Ovary (tissue), 1 donor: ENCODE measurements at regions not wholly inside any gene's neighbourhood (a gene's known extent, or its start where the extent isn't known, plus 50 kb on each side); places are given as distances from the start of the nearest gene placed in this dataset.

Source experiments
- EP300 ChIP-seq: sonication (generic); formaldehyde crosslinking; IDR thresholded peaks from one replicate; pipeline ENCODE4 v1.6.1; 2017; ENCODE audit warnings: antibody characterized with exemption
- POLR2A ChIP-seq: fragments of 450-650 bp; IDR thresholded peaks from one replicate; pipeline ENCODE4 v1.6.1; 2017; ENCODE audit warnings: antibody characterized with exemption, mild to moderate bottlenecking, moderate library complexity

DNA sequence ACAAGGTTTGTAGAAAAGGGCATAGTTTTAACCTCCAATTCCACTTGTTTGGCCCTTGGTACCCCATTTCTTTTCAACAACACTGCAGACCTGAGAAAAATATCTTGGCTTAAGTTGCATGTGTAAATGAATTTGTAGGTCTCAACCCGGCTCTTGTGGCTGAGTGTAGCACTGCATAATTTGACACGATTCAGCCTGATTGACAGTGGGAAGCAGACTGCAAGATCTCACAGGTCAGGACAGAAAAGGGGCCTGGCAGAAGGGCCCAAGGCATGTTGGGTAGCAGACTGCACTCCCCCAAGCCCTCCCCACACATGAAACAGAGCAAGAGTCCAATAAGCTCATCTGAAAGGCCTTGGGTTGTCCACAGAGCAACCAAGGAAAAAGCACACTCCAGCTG lies 169.7 kb upstream of the SMARCA2 start:
- TF ChIP-seq POLR2A (no peak), EP300 (no peak)
